Activated CD4-positive, alpha-beta T cell treated with anti-CD3 and anti-CD28 coated beads, Interleukin-10, Interleukin-2, amounts not matched to agents 100 ng/mL and 50 ng/mL, durations not matched to agents 16 hours and 8 hours (primary cell): ENCODE measurements at regions not wholly inside any gene's neighbourhood (a gene's known extent, or its start where the extent isn't known, plus 50 kb on each side); places are given as distances from the start of the nearest gene placed in this dataset.

Experiments used
- DNase-seq: peaks from one replicate; pipeline ENCODE4 v3.0.0-alpha.2; 2020

DNA sequence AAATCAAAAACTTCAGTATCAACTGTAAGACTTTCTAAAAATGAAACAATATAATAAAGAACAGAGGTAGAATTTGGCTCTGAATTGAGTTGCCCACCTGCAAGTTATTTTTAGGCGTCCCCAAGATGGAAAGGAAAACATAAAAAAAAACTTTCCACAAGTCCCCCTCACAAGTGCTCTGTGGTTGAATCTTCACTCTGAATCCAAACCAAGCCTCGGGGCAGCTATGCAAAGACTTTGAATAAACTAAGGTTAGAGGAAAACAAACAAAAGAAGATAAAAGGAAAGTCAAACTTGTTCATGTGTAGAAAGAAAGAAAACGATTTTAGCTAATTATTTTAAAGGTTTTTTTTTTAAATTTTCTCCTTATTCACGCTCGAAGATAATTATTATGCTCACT lies 372.4 kb upstream of the SLIT2 start:
- no peak for DNase-seq

DNA sequence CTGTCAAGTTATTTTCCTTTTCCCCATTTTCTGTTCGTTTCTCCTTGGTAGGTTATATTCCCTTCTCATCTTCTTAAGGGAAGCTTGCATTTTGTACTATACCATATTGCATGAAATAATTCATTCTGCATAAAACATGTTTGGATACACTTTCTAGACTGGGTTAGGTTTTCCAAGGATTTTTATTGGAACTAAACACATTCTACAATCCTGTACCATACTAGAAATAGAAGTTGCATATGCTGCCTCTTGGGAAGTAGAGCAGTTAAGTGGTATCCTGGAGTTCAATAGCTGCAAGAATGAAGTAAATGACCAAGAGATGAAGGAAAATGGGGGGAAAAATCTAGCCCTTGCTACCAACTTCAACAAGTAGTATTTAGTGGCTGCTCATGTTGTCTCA lies 393.7 kb upstream of the SLIT2 start:
- DNase-seq: no peak

DNA sequence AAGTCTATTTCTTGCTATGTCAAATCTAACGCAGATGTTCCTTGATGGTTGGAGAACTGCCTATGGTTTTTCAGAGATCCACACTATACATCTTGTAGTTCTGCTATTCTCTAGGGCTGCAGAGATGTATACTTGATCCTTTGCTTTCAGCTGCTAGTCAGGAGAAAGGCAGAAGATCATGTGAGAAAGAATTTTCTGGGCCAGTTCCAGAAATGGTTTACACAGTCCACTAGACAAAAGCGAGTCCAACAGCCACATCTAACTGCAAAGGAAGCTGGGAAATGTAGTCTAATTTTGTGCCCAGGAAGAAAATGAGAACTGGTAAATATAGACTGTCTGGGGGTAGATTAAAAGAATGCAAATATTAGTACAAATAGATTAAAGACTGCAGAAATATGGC lies 394.3 kb upstream of the SLIT2 start:
- DNase-seq: no peak

DNA sequence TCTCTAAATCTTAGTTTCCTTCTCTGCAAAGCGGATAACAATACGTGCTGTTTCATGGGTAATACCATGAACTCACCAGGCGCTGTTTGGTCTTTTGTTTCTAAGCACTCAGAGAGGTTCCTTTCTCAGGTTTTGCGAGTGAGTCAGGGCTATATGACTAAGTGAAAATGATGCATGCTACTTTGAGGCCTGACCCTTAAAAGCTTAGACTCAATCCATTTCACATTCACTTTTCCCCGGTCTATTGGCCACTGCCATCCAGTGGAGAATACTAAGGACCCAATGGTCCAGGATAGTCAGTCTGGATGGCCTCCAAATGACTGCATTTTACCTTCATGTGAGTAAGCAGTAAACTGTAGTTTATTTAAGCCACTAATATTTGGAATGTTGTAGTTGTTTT lies 400.8 kb upstream of the SLIT2 start:
- DNase-seq: no peak

DNA sequence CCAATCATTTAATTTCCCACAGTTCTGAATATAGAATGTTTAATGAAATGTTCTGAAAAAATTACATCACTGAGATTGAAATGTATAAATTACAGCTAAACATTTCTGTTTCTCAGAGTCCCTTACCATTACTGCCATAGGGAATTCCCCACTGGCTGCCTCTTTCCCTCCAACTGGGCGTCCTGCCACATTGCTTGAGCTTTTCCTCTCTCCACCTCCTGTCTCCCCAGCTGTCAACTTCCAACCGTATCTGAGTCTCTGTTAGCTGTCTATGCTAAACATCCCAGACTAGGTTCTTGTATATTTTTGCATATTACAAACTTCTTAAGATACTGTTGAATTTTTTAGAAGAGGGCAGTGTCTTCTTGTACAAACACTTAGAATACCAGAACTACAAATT lies 407.3 kb upstream of the SLIT2 start:
- DNase-seq: no peak

DNA sequence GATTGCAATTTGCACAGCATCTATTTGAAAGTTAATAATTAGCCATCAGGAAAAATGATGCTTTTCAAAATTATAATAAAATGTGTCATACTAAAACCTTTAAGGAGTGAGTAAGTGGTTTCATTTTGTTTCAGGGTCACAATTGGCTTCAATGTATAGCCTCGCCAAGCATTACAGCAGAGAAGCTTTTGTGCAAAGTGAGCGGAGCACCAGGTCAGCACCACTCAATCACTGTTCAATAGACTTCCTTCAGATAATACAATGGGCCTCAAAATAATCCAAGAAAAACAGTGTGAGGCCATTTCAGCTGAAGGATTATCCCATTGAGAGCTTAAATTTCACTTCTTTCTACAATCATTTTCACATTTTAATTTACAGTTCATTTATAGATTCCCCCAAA lies 409.2 kb upstream of the SLIT2 start:
- DNase-seq: no peak

DNA sequence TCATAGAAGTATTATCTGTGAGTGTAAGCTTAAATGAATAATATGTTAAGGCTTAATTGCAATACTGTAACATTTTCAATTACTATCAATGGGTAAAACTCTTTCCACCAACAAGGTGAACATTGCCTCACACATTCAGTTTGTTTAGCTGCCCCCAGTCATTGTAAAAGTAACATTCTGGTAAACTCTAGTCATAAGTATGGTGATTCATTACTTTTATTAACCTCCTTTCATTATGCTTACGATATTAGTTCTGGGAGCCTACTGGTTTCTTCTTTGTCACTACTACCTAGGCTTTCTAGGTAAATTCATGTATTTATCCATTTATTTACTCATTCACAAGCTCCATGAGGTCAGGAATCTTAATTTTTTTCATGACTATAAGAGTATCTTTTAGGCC lies 412.8 kb upstream of the SLIT2 start:
- DNase-seq: no peak

DNA sequence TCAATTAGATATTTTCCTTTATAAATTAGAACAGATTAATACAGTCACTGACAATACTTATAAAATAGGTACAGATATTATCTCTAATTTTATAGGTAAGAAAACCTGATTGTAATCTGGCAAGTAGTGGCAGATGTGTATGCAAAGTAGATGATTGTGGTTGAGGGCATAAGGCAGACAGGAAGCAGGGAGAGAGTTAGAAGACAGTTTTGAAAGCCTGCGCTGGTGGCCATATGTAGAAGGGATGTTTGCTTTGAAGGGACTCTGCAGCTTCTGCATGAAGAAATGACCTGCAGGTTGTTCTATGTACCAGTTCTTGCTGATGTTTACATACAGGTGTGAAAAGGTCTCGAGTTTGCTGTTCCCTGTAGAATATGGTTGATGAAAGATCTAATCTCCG lies 416.3 kb upstream of the SLIT2 start:
- no peak for DNase-seq

DNA sequence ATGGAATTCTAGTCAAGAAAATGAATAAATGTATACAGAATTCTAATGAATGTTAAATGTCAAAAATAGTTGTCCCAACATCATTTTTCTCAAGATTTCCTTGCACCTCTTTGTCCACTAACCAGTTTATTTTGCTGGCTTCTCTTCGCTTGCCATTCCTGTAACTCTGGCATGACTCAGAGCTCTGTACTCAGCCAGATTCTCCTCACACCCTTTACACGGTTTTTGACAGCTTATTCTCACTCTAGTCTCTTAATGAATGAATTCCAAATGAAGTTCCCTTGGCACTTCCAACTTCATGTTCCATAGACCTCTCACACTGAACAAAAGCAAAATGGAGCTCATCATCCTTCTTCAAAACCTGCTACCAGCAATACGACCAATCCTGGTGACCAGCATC lies 419.3 kb upstream of the SLIT2 start:
- DNase-seq: no peak

DNA sequence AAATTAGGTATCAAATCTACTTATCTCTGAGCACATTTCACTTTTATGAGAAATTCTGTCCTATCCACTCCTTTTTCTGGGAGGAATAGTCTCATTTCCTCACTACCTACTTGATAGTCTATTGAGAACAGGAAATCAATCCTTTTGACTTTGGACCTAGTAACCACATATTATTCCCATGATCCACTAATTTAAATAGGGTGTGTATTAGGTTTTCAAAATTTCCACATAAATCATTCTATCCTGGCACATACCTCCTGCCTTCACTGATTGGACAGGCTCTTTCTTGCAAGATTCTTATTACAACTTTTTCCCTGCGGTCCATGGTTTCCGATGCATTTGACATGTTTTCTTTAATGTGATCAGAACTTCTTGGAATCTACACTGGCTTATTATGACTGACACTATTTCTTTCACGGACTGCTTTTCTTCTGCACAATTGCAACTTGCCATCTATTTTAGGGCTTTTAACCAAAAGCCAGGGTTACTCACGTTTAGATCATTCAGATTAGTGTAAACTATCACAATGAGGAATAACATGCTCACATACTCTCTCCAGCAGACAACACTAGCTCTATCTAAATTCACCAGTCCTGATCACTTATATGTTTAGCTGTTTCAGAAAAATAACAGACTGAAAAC lies 419.9 kb upstream of the SLIT2 start:
- no peak for DNase-seq

DNA sequence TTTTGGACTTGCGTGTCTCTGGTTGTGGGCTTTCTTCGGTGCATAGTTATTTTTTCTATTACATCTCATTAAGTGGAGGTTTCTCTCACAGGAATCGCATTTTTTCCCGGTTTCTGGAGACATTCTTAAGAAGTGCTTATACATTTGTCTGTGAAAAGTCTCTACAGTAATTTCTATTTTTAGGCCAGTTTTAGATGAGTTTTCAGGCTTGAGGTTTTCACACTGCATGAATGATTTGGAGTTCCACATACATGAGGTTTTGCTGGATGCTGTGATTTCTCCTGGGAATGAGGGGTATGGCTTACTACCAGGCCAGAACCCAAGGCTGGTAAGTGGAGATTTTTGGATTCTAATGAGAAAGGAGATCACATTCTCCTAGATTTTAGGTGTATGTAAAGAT lies 422.6 kb upstream of the SLIT2 start:
- DNase-seq: no peak

DNA sequence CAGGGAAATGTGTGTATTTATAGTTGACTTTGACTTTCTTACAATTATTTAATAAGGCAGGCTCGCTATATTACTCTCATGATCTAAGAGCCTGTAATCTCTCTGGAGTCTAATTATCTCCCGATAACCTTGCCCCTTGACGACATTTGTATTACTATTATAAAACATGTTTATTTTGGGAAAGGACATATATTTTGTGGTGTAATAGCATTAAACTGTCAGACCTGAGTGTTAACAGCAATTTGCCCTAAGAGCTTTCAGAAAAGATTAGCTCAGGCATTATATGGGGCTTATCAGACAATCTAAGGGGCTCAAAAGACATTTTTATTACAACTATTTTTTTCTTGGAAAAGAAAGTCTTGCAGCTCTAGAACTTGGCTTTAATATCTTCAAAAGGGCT lies 427.9 kb upstream of the SLIT2 start:
- DNase-seq: no peak

DNA sequence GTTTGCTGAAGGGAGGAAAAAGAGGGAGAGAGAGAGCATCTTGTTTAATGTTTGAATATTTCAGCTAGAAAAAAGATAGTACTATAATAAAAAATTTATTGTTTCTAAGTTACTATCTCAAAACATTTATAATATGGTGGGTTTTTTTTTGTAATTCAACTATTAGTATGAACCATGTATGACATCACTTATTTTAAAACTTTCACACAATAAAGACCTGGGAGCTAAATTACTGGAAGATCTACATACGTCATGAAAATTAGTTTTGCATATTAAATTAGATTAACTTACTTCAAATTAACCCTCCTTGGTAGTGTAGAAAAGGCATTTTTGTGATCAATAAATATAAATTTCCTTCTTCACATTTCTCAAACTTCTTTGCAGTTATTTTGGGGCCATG lies 432.0 kb upstream of the SLIT2 start:
- DNase-seq: no peak

DNA sequence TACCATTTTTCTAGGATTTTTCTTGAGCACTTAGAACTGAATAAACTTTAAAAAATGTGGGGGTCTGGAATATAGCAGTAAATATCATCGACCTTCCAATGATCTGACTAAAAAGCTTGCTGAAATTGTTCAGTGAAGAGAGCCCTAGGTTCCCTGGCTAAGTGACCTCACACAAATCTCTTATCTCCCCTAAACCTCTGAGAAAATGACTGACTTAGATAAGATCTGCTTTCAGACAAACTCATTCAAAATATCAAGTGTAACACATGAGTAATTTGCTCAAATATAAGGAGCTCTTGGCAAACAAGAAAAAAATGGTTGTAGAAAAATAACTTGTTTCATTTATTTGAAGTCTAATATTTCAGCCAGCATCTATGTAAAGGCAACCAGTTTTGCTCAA lies 441.7 kb upstream of the SLIT2 start:
- DNase-seq: no peak

DNA sequence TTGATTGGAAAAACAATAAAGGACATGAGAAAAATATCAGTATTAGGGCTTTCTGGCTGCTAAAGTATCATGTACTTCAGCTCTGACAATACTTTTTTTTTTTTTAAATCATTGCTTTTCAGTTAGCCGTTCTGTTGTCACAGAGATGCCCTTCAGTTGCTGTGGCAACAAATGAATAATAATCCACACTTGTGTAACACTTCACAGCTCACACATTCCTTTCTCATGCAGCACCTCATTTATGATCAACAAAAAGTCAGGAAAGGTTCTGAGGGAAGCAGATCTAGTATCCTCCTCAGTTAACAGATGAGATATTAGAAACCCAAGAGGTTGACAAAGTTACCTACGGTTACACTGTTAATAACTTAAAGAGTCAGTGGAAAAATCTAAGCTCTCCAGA lies 444.2 kb upstream of the SLIT2 start:
- no peak for DNase-seq

DNA sequence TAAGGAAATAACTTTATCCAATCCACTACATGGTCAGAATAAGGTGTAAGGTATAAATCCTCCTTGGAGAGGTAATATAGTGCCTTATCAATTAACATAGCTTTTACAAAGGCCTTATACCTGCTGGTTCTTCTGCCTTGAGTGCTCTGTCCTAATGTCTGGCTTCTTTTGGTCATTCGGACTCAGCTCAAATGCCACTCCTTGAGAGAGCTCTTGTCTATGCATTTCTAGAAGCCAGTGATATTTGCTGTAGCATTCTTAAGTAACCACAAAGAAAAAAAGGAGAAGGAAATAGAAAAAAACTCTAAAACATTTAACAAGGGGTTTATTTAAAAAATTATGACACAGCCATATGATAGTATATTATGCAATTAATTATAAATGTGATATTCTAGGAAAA lies 444.8 kb upstream of the SLIT2 start:
- DNase-seq: no peak

DNA sequence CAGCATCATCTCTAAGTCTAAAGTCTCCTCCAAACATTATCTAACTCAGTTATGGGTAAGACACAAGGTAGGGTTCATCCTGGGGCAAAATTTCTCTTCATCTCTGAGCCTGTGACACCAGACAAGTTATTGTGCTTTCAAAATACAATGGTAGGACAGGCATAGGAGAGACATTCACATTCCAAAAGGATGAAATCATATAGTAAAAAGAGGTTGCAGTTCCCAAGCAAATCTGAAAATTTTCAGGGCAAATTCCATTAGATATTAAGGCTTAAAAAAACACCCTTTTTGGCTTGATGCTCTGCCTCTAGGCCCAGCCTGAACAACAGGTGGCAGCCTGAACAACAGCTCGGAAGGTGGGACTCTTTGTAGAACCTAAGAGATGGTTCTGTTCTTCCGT lies 448.3 kb upstream of the SLIT2 start:
- no peak for DNase-seq

DNA sequence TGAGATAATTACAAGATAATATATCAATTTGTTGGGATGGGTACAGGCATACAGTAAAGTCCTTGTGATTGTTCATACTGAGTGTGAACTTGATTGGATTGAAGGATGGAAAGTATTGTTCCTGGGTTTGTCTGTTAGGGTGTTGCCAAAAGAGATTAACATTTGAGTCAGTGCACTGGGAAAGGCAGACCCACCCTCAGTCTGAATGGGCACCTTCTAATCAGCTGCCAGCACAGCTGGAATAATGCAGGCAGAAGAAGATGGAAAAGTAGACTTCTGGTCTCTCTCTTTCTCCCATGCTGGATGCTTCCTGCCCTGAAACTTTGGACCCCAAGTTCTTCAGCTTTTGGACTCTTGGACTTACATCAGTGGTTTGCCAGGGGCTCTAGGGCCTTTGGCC lies 457.9 kb upstream of the SLIT2 start:
- no peak for DNase-seq

DNA sequence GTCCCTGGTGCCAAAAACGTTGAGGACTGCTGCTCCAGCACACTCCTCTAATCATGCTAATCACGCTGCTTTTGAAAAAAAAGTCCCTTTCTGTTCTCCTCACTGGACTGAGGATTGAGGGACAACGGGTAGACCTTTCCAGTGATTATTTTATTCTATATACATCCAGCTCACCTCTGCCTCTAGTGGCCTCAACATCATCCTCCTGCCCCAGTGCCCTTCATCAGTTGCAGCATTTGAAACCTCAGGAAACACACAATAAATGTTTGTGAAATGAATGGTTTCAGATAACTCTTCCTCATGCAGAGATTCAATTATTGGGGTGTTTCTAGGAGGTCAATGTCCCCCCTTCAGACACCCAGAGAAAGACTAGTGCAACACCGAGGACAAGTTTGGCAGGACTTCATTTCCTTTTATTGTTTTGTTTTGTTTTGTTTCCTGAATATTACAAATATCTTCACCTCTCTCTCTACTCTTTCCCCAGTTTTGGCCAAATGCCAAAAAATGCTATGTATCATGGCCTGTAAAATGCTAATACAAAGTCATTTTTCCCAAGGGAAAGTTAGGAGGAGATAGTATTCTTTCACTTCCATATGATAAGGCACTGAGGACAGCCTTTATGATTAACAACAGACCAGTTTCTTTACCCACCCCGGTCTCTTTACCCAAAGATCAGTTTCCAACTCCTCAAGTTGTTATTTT lies 460.1 kb upstream of the SLIT2 start:
- no peak for DNase-seq

DNA sequence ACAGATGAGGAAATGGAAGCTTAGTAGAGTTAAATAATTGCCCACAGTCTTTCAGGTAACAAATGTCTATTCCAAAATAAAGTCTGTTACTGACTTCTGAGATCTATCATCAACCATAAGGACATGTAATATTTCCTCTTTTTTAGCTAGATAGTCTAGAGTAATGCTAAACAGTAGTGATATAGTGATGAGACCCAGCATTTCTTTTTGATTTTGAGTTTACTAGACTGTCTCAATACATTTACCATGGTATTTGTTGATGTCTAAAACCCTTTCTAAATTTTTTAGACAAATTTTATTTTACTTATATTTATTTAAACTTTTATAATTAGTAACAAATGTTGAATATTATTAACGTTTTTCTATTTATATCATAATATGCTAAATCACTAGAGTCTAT lies 465.1 kb upstream of the SLIT2 start:
- no peak for DNase-seq

DNA sequence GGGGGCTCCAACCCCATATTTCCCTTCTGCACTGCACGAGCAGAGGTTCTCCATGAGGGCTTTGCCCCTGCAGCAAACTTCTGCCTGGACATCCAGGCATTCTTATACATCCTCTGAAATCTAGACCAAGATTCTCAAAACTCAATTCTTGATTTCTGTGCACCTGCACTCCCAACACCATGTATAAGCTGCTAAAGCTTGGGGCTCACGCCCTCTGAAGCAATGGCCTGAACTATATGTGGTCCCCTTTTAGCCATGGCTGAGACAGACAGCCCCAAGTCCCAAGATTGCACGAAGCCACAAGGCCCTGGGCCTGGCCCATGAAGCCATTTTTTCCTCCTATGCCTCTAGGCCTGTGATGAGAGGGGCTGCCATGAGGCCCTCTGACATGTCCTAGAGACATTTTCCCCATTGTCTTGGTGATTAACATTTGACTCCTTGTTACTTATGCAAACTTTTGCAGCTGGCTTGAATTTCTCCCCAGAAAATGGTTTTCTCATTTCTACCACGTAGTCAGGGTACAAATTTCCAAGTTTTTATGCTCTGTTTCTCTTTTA lies 468.0 kb upstream of the SLIT2 start:
- DNase-seq: no peak

DNA sequence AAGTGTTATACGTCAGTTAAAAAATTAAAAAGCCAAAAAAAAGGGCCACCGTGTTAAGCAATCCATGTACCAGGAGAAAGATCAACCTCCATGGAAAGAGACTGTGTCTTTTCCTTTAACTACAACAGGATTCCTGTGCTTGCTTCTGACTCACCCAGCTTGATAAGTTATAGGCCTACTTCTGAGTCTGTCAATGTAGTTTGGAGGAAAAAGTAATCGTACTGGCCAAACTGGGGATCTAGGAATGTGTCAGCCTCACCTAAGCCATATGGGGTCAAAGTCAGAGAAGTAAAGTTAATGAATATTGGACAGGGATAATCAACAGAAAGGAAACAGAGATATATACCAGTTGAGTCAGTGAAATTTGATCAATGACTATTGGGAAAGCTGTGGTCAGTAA lies 470.8 kb upstream of the SLIT2 start:
- DNase-seq: no peak

DNA sequence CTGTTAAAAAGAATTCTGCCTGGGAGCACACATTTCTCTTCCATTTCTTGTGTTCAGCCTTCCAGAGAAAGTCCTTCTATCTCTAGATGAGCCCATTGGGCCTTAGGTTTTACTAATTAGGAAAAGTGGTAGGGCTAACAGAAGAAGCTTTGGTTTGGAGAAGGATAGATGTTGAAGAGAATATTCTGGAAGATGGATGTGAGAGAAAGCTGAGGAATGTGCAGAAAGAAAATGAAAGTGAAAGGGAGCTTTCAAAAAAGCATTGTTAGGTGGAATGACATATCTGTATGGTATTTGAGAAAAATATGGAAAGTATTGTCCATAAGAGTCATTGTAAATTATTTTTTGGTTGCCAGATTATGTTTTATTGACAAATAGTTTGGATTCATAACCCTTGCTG lies 474.8 kb upstream of the SLIT2 start:
- no peak for DNase-seq

DNA sequence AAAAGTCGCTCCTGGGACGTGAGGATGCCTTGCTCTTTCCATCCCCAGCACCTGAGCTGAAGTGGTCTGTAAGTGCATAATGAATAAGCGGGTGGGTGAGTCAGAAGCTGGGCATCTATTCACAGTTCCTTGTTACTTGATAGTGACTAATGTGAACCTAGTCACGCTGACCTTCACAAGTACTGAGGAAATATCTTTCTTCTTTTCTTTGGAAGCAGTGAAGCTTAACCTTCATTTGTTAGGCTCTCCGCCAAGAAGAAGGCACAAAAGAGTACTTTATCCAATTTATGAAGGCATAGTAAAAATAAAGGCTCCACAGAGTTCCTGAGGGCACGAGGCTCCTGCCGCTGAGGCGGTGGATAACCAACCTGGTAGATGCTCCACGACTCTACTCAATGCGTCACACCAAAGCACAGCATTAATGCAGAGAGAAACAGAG lies 475.7 kb upstream of the SLIT2 start:
- no peak for DNase-seq

DNA sequence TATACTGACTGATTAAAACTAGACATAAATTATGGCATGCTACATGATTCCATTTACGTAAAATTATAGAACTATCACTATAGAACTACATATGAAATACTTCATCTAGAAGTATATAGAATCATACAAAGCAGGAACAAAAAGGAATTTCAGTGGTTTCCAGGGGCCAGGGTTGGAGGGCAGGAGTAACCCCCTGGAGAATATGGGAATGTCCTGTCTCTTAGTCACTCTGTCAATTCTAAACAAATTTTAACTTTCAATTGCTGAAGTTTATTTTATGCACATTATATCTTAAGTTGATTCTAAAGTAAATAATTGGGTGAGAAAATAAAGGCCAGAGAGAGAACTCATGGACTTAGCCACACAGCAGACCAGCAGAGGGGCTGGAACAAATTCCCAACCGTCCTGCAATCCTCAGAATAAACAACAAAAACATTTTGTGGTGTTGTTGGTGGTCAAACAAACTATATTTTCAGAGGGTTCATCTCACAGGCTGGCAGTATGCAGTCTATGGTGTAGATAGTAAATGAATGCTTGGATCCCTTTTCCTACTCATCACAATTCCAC lies 476.9 kb upstream of the SLIT2 start:
- DNase-seq: no peak
